ACC112 (cell line): ENCODE measurements at regions not wholly inside any gene's neighbourhood (a gene's known extent, or its start where the extent isn't known, plus 50 kb on each side); places are given as distances from the start of the nearest gene placed in this dataset.
A peak's percentile ranks its signal among the peaks of the same experiment; 100 is the strongest.

Experiments used
- H2AFZ ChIP-seq: fragments of 200-600 bp; sonication (generic); one replicate; pipeline ENCODE4 v1.6.0; 2017; ENCODE audit warnings: antibody characterized with exemption, low read length; ENCODE audit not compliant: unreplicated experiment
- H3K27ac ChIP-seq: fragments of 200-600 bp; sonication (generic); 2 replicates; pipeline ENCODE4 v1.5.1; 2014; ENCODE audit warnings: low read depth, mild to moderate bottlenecking, antibody characterized with exemption, low read length, moderate library complexity
- H3K27me3 ChIP-seq: fragments of 200-600 bp; sonication (generic); 2 replicates; pipeline ENCODE4 v1.6.1; 2014; ENCODE audit warnings: mild to moderate bottlenecking, antibody characterized with exemption, low read length, moderate library complexity, mixed read lengths; ENCODE audit not compliant: insufficient read depth
- H3K36me3 ChIP-seq: fragments of 200-600 bp; sonication (generic); 2 replicates; pipeline ENCODE4 v1.6.1; 2016; ENCODE audit warnings: mild to moderate bottlenecking, antibody characterized with exemption, low read length, moderate library complexity, mixed read lengths; ENCODE audit not compliant: insufficient read depth
- H3K4me1 ChIP-seq: fragments of 200-600 bp; sonication (generic); one replicate; pipeline ENCODE4 v1.6.1; 2016; ENCODE audit warnings: low read length, mixed read lengths; ENCODE audit not compliant: insufficient read depth, unreplicated experiment, control insufficient read depth
- H3K4me3 ChIP-seq: fragments of 200-600 bp; sonication (generic); 2 replicates; pipeline ENCODE4 v1.5.1; 2014; ENCODE audit warnings: mild to moderate bottlenecking, low read depth, low read length
- H3K79me2 ChIP-seq: fragments of 200-600 bp; sonication (generic); one replicate; pipeline ENCODE4 v1.6.0; 2016; ENCODE audit warnings: low read length; ENCODE audit not compliant: control insufficient read depth, unreplicated experiment, insufficient read depth

DNA sequence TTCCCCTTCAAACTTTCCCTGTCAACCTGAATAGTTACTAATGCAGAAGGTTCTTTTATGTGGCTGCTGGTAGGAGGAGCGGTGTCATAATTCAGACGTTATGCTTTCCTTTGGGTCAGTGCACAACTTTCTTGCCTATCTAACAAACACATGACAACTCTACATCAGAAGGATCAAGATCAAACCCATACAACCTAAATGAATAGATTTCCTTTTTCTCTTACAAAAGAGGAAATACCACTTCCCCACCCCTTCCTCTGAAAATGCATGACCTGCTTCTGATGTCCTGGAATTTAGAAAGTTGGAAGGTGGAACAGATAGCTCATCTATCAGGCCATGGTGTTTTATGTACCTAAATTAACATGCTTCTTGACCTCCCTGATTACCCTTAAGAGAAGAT lies 75.7 kb upstream of the ADGRL4 start:
- Histone ChIP-seq H3K4me1 (peaks cover 9% of the 10 kb centered on the region), H3K36me3 (no peaks in the 10 kb centered on the region; the same call in 1 of the 2 replicates), H3K4me3 (no peak overlapping the region), H3K79me2 (no peaks in the 10 kb centered on the region), H3K27ac (no peak overlapping the region), H3K27me3 (no peaks in the 10 kb centered on the region), H2AFZ (no peak overlapping the region)

DNA sequence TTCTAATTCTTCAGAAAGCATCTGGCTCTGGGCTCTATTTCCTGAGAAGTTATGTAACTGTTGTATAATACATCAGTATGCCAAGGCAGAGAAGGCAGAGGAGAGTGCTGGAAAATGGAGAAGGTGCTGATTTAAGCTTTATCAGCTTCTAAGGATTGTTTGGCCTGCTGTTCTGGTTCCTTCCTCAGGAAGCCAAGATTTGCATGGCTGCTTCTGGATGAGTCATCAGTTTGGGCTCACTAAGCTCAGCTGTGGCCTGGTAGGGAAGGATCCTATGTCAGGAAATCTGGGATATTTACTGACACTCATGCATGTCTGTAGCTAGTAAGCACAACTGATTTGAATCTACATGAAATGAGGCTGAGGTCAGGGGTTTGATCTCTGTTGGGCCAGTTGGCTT lies 73.2 kb upstream of the ADGRL4 start:
- H3K27ac ChIP-seq: no peak overlapping the region; the same call in 1 of the 2 replicates
- H3K79me2 ChIP-seq: no peaks in the 10 kb centered on the region
- H3K27me3 ChIP-seq: no peaks in the 10 kb centered on the region
- no peaks in the 10 kb centered on the region; the same call in 1 of the 2 replicates for H3K36me3 ChIP-seq
- peak overlapping the region; percentile 76 for H2AFZ ChIP-seq
- H3K4me3 ChIP-seq: no peak overlapping the region
- H3K4me1 ChIP-seq: peaks cover 9% of the 10 kb centered on the region

DNA sequence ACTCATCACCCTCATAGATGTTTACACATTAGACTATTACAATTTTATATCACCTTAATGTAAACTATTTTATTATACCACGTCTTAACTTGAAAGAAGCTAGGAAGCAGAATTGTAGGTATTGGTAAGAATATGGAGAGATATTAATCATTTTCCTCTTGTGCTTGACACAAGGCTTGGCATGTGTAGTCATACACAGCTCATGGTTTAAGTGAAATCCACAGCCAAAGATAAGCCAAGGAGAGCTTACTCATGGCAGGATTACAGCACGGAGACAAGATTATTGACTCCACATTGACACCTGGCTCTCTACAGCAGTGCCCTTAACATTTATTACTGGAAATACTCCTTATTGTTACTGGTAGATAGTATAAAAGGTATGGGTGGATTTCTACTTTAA lies 68.4 kb upstream of the ADGRL4 start:
- Histone ChIP-seq H2AFZ (no peak overlapping the region), H3K4me3 (no peak overlapping the region), H3K27me3 (no peaks in the 10 kb centered on the region), H3K79me2 (no peaks in the 10 kb centered on the region), H3K36me3 (no peaks in the 10 kb centered on the region; the same call in 1 of the 2 replicates), H3K27ac (no peak overlapping the region), H3K4me1 (peaks cover 7% of the 10 kb centered on the region)

DNA sequence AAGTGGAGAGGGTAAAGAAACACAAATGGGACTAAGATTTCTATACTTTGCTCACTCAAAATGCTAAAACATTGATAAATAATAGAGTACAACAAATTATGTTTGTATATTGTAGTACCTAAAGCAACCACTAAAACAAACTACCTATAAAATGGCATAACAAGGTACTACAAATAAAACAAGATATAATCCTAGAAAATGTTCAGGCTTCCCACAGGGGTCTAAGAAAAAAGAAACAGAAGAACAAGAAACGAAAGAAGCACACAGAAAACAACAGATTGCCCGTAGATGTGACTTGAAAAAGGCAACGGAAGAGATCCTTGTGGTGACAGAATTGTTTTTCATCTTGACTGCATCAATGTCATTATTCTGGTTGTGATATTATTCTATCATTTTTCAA lies 63.3 kb upstream of the ADGRL4 start:
- H3K36me3 ChIP-seq: no peaks in the 10 kb centered on the region
- no peaks in the 10 kb centered on the region for H3K27me3 ChIP-seq
- H3K4me1 ChIP-seq: no peaks in the 10 kb centered on the region
- no peak overlapping the region for H2AFZ ChIP-seq
- H3K79me2 ChIP-seq: no peaks in the 10 kb centered on the region
- no peak overlapping the region for H3K4me3 ChIP-seq
- no peak overlapping the region for H3K27ac ChIP-seq

DNA sequence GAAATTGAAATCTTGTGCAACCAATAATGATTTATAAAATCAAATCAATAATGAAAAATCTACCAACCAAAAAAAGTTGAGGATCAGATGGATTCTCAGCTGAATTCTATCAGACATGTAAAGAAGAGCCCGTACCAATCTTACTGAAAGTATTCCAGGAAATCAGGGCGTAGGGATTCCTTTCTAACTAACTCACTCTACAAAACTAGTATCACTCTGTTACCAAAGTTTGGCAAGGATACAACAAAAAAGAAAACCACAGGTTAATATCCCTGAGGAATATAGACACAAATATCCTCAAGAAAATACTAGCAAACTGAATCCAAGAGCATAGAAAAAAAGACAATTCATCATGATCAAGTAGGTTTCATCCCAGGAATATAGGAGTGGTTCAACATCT lies 52.8 kb upstream of the ADGRL4 start:
- H3K4me1 ChIP-seq: no peaks in the 10 kb centered on the region
- peaks cover 7% of the 10 kb centered on the region for H3K36me3 ChIP-seq
- no peak overlapping the region for H3K27ac ChIP-seq
- H3K27me3 ChIP-seq: no peaks in the 10 kb centered on the region
- no peak overlapping the region for H3K4me3 ChIP-seq
- no peaks in the 10 kb centered on the region for H3K79me2 ChIP-seq
- no peak overlapping the region for H2AFZ ChIP-seq
